22Rv1 (cell line): ENCODE measurements at regions not wholly inside any gene's neighbourhood (a gene's known extent, or its start where the extent isn't known, plus 50 kb on each side); places are given as distances from the start of the nearest gene placed in this dataset.

ENCODE experiments used
- H3K27ac ChIP-seq: fragments of 450-650 bp; 2 replicates; pipeline ENCODE4 v1.5.1; 2017
- ZFX ChIP-seq: fragments of 450-650 bp; IDR thresholded peaks from 2 replicates; pipeline ENCODE4 v1.6.1; 2017; ENCODE audit warnings: antibody characterized with exemption, borderline replicate concordance
- TF ChIP-seq, protein P1 (sequence below): fragments of 450-650 bp; IDR thresholded peaks from 2 replicates; pipeline ENCODE4 v1.5.1; 2017; ENCODE audit warnings: mild to moderate bottlenecking

DNA sequence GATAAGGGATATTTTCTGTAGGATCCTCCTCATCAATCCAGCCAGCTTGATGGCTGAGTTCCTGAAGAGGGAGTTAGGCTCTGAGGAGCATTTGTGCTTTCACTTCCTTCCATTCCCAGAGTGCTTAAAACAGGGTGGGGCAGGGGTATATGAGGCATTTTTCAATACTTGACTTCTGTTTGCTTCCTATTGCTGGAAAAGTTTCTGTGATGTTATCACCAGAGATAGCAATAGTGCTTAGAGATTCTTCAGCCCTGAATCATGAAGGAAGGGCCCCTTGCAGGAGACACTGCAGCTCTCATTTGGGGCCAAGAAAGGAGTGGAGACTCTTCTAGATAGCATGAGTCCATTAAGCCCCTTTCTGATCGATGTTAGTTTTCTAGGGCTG lies 166.7 kb upstream of the RPS6KA3 start:
- TF ChIP-seq ZFX = no peak
- TF ChIP-seq, protein P1, sequence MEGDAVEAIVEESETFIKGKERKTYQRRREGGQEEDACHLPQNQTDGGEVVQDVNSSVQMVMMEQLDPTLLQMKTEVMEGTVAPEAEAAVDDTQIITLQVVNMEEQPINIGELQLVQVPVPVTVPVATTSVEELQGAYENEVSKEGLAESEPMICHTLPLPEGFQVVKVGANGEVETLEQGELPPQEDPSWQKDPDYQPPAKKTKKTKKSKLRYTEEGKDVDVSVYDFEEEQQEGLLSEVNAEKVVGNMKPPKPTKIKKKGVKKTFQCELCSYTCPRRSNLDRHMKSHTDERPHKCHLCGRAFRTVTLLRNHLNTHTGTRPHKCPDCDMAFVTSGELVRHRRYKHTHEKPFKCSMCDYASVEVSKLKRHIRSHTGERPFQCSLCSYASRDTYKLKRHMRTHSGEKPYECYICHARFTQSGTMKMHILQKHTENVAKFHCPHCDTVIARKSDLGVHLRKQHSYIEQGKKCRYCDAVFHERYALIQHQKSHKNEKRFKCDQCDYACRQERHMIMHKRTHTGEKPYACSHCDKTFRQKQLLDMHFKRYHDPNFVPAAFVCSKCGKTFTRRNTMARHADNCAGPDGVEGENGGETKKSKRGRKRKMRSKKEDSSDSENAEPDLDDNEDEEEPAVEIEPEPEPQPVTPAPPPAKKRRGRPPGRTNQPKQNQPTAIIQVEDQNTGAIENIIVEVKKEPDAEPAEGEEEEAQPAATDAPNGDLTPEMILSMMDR = no peak

DNA sequence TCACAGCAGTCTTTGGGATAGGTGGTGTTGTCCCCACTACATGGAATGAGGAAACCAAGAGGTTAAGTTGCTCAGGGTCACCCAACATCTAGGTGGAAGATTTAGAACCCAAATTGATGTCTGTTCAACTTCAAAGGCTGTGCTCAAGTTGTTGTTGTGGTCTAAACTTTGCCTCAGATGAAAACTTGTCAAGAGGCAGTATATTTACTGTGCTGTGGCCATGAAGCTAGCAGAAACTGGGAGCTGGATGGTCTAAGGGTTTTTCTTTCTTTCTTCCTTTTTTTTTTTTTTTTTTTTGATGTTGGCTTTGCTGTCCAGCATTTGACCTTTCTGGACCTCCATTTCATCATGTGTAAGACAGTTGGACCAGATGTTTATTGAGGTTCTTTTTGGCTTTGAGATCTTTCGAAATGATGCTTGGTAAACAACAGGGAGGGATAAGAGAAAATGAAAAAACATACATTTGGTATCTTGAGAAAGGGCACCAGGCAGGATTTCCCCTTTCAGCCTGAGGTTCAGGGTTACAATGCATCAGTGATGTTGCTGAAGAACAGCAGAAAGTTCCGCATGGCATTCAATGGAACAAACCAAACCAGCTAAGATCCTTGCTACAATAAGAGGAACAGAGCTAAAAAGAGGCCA lies 166.2 kb upstream of the RPS6KA3 start:
- no peak for TF ChIP-seq ZFX
- TF ChIP-seq, protein P1 = no peak
- H3K27ac ChIP-seq = no peak overlapping the region

More for the DNA sequence above, 166.7 kb upstream of the RPS6KA3 start:
- H3K27ac ChIP-seq = no peak overlapping the region

DNA sequence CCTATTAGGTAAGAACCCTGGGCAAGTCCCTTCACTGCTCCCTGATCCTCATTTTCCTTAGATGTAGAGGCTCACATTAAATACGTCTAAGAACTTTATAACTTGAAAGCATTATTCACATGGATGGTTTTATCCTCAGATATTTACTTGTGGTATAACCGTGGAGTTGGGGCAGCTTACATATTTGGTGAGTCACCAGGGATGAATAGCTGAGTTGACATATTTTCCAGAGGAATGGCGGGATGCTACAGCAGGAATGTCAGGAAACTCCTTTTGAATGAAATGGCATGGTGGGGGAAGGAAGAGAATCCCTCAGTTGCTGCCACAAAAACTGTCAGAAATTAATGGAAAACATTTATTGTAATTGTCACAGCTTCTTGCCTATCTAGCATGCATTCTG lies 165.3 kb upstream of the RPS6KA3 start:
- H3K27ac ChIP-seq = no peak overlapping the region
- TF ChIP-seq, protein P1 = no peak
- no peak for TF ChIP-seq ZFX

DNA sequence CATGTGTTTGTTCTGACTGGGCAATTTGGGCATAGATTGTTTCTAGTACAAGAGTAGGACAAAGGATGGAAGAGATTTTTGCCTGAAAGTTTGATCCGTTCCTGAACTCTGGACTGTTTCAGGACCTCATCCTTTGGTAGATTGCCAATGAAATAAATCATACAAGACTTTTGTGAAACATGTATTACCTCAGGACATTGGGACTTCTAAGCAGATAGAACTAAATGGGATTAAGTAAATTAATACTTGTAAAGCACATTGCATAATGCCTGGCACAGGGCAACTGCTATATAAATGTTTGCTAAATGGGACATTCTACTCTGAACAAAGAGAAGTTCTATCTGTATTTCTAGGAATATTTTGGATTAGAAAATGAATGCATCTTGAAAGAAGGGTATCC lies 164.8 kb upstream of the RPS6KA3 start:
- TF ChIP-seq, protein P1 = no peak
- TF ChIP-seq ZFX = no peak

DNA sequence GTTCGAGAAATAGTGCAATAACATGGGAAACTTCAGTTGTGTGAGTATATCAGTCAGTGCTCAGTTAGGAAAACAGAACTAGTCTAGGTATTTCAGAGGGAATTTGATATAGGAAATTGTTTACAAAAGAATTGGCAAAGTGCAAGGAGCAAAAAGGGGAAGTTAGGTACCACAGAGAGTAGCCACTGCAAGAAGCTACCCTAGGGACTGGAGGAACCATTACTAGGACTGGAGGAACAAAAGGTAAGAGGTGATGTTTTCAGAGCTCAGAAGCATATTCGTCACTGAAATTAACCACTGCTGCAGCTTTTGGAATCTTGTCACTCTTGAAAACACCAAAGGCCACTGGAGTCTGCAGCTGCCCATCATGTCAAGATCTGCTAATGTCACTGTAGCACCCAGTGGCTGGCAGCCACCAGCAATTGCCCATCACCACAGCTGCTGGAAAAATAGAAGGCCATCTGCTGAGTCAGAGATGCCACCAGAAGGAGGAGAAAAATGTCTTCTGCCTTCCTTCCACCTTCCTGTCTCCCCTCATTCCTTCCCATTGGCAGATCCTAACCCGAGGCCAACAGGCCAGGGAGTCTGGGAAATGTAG lies 160.6 kb upstream of the RPS6KA3 start:
- no peak overlapping the region for H3K27ac ChIP-seq
- TF ChIP-seq, protein P1 = no peak
- TF ChIP-seq ZFX = no peak

More for the DNA sequence above, 164.8 kb upstream of the RPS6KA3 start:
- H3K27ac ChIP-seq = no peak overlapping the region

DNA sequence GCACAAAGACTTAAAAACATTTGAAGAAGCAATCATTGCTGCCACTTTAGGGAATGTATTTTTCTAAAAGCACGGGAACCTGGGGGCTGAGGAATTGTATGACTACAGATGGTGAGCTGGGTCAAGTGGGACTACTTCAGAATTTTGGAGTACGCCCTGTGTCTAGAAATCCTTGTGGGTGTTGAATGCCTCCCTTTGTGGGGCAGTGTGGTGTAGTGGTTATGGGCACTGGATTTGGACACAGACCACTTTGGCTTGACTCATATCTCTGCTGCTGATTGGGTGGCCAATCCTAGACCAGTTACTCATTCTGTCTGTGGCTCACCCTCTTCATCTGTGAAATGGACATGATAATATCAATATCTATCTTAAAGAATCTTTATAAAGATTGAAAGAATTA lies 155.0 kb upstream of the RPS6KA3 start:
- no peak overlapping the region for H3K27ac ChIP-seq
- no peak for TF ChIP-seq ZFX
- TF ChIP-seq, protein P1 = no peak

DNA sequence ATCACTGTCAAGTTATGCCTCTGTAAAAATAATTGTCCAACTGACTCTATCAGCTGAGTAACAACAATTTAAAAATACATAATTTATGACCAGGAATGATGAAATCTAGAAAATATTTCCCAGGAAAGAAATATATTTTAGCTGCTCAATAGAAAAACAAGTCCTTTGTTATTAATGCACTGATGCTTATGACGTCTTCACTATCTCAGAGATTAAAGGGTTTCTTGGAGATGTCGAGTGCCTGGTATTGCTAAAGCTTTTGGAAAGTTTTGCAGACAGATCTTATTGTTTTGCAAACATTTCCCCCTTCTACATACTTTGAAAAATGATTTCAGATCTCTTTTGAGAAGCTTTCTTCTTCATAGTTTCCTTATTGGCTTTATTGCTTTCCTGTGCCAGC lies 154.6 kb upstream of the RPS6KA3 start:
- no peak overlapping the region for H3K27ac ChIP-seq

More for the DNA sequence above, 154.6 kb upstream of the RPS6KA3 start:
- TF ChIP-seq, protein P1 = no peak
- no peak for TF ChIP-seq ZFX
